Kidney epithelial cell (primary cell): ENCODE measurements at regions not wholly inside any gene's neighbourhood (a gene's known extent, or its start where the extent isn't known, plus 50 kb on each side); places are given as distances from the start of the nearest gene placed in this dataset.

Source experiments
- DNase-seq: peaks from one replicate; pipeline ENCODE4 v3.0.0-alpha.2; 2010; ENCODE audit warnings: low read depth
- H3K27me3 ChIP-seq: 2 replicates; pipeline ENCODE4 v1.6.0; 2011; ENCODE audit warnings: low read length; ENCODE audit not compliant: control insufficient read depth, insufficient read depth
- H3K36me3 ChIP-seq: 2 replicates; pipeline ENCODE4 v1.5.1; 2011; ENCODE audit warnings: low read length; ENCODE audit not compliant: control insufficient read depth, insufficient read depth
- H3K4me3 ChIP-seq: 2 replicates; pipeline ENCODE4 v1.5.1; 2011; ENCODE audit warnings: low read depth, mild to moderate bottlenecking, control low read depth, low read length
- TF ChIP-seq, protein P1 (sequence below): IDR thresholded peaks from 2 replicates; pipeline ENCODE4 v1.5.1; 2011; ENCODE audit warnings: mild to moderate bottlenecking, moderate library complexity, low read length, control low read depth, inconsistent platforms; ENCODE audit not compliant: insufficient read depth, poor library complexity, severe bottlenecking

GRCh38 chr1:239858529-239858928 lies 233.2 kb upstream of the FMN2 start:
- no peak for DNase-seq
- TF ChIP-seq, protein P1, sequence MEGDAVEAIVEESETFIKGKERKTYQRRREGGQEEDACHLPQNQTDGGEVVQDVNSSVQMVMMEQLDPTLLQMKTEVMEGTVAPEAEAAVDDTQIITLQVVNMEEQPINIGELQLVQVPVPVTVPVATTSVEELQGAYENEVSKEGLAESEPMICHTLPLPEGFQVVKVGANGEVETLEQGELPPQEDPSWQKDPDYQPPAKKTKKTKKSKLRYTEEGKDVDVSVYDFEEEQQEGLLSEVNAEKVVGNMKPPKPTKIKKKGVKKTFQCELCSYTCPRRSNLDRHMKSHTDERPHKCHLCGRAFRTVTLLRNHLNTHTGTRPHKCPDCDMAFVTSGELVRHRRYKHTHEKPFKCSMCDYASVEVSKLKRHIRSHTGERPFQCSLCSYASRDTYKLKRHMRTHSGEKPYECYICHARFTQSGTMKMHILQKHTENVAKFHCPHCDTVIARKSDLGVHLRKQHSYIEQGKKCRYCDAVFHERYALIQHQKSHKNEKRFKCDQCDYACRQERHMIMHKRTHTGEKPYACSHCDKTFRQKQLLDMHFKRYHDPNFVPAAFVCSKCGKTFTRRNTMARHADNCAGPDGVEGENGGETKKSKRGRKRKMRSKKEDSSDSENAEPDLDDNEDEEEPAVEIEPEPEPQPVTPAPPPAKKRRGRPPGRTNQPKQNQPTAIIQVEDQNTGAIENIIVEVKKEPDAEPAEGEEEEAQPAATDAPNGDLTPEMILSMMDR, result no peak
- no peaks in the 10 kb centered on the region for H3K36me3 ChIP-seq
- no peaks in the 10 kb centered on the region for H3K27me3 ChIP-seq
- H3K4me3 ChIP-seq, result no peak overlapping the region

GRCh38 chr1:239861985-239862384 lies 229.7 kb upstream of the FMN2 start:
- TF ChIP-seq, protein P1, result no peak
- no peak overlapping the region for H3K4me3 ChIP-seq
- no peak for DNase-seq
- no peaks in the 10 kb centered on the region for H3K36me3 ChIP-seq
- no peaks in the 10 kb centered on the region for H3K27me3 ChIP-seq

- TF ChIP-seq, protein P1, result no peak
- no peaks in the 10 kb centered on the region for H3K36me3 ChIP-seq
- no peaks in the 10 kb centered on the region for H3K27me3 ChIP-seq
- no peak for DNase-seq
- H3K4me3 ChIP-seq, result no peak overlapping the region
These were observed 223.4 kb upstream of the FMN2 start for GRCh38 chr1:239868058-239868832.

DNA sequence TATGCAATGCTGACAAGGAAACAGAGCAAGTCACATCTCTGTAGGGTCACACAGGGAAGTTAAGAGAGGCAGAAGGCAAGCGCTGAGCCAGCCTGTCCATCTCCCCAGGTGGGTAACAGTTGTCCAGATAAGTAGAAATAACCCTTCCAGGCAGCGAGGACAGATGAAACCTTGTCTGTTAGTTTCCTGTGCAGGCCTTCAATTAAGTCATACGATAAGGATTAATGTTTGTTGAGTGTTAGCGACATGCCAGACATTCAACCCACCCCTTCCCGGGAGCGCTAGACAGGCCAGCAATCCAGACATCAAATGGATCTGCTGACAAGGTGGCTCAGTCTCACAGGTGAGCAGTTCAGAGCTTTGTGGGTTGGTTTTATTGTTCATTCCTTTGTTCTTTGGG lies 221.5 kb upstream of the FMN2 start:
- TF ChIP-seq, protein P1, result no peak
- H3K4me3 ChIP-seq, result no peak overlapping the region
- H3K36me3 ChIP-seq, result no peaks in the 10 kb centered on the region
- no peak for DNase-seq
- H3K27me3 ChIP-seq, result no peaks in the 10 kb centered on the region

DNA sequence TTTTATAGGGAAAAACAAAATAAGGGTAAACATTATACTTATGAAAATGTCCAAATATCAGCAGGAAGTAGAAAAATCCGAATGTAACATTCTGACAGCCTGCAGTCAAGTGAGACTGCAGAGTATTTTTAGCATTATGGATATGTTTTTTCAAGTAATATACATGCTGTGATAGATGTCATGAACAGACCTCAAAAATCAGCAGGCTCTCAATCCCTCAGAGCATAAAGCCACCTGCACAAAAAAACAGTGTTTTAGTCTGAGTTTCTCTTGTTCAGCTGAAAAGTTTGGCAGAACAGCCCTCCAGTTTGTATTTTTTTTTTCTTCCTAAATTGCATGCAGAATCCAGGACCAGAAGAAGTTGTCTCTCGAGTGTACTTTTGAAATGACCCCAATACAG lies 219.1 kb upstream of the FMN2 start:
- DNase-seq, result no peak
- H3K4me3 ChIP-seq, result no peak overlapping the region
- H3K36me3 ChIP-seq, result no peaks in the 10 kb centered on the region
- no peaks in the 10 kb centered on the region for H3K27me3 ChIP-seq
- TF ChIP-seq, protein P1, result no peak

DNA sequence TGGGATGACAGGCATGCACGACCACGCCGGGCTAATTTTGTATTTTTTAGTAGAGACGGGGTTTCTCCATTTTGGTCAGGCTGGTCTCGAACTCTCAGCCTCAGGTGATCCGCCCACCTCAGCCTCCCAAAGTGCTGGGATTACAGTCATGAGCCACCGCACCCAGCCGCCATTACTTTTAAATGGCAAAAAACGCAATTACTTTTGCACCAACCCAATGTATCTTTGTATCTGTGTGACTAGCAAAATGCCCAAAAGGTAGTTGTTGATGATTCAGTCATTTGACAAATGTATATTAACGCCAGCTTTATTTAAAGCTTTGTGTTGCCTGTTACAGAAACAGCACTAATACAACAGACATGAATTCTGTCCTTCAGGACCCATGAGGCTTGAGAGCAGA lies 216.9 kb upstream of the FMN2 start:
- Histone ChIP-seq H3K27me3 (no peaks in the 10 kb centered on the region), H3K4me3 (no peak overlapping the region), H3K36me3 (no peaks in the 10 kb centered on the region)
- TF ChIP-seq, protein P1, result no peak
- DNase-seq, result no peak
